Ishikawa (cell line): ENCODE measurements at regions not wholly inside any gene's neighbourhood (a gene's known extent, or its start where the extent isn't known, plus 50 kb on each side); places are given as distances from the start of the nearest gene placed in this dataset.

ENCODE experiments used
- EGR1 ChIP-seq: IDR thresholded peaks from 2 replicates; pipeline ENCODE4 v1.6.1; 2012
- MAX ChIP-seq: IDR thresholded peaks from 2 replicates; pipeline ENCODE4 v1.6.1; 2012
- TCF12 ChIP-seq: IDR thresholded peaks from 2 replicates; pipeline ENCODE4 v1.6.1; 2012; ENCODE audit warnings: low read depth
- TEAD4 ChIP-seq: IDR thresholded peaks from 2 replicates; pipeline ENCODE4 v1.6.1; 2012
- USF1 ChIP-seq: IDR thresholded peaks from 2 replicates; pipeline ENCODE4 v1.6.1; 2012

- TF ChIP-seq EGR1 (no peak), TEAD4 (no peak), TCF12 (no peak), MAX (no peak), USF1 (no peak)
Measured at GRCh38 chr4:121541696-121542095, 155.1 kb downstream of the ANXA5 start.
